OCI-LY1 (cell line): ENCODE measurements at regions not wholly inside any gene's neighbourhood (a gene's known extent, or its start where the extent isn't known, plus 50 kb on each side); places are given as distances from the start of the nearest gene placed in this dataset.
"Not testable (repeated sequence)": the region's sequence is repeated elsewhere in the genome, so short reads cannot be mapped to it uniquely, and the experiment has no call there.

Source experiments
- H2AFZ ChIP-seq: fragments of 200-600 bp; sonication (generic), shearing (Covaris generic); 2 replicates; pipeline ENCODE4 v1.6.0; 2014; ENCODE audit warnings: antibody characterized with exemption, mild to moderate bottlenecking, low read length
- H3F3A ChIP-seq: fragments of 200-600 bp; sonication (generic), shearing (Covaris generic); 2 replicates; pipeline ENCODE4 v1.6.0; 2014; ENCODE audit warnings: mild to moderate bottlenecking, antibody characterized with exemption, low read length, moderate library complexity; ENCODE audit not compliant: insufficient read depth
- H3K27ac ChIP-seq: fragments of 200-600 bp; sonication (generic); 2 replicates; pipeline ENCODE4 v1.5.1; 2014; ENCODE audit warnings: low read length, mixed run types, mild to moderate bottlenecking, low read depth; ENCODE audit not compliant: poor library complexity, severe bottlenecking
- H3K27me3 ChIP-seq: fragments of 200-600 bp; sonication (generic); 2 replicates; pipeline ENCODE4 v1.6.0; 2014; ENCODE audit warnings: antibody characterized with exemption, mild to moderate bottlenecking, low read length, moderate library complexity; ENCODE audit not compliant: insufficient read depth
- H3K36me3 ChIP-seq: fragments of 200-600 bp; sonication (generic); 2 replicates; pipeline ENCODE4 v1.6.1; 2014; ENCODE audit warnings: mild to moderate bottlenecking, antibody characterized with exemption, low read length, moderate library complexity, mixed read lengths; ENCODE audit not compliant: insufficient read depth
- H3K4me1 ChIP-seq: fragments of 200-600 bp; sonication (generic); 2 replicates; pipeline ENCODE4 v1.5.1; 2014; ENCODE audit warnings: mild to moderate bottlenecking, low read length, moderate library complexity; ENCODE audit not compliant: insufficient read depth, severe bottlenecking
- H3K4me2 ChIP-seq: fragments of 200-600 bp; sonication (generic), shearing (Covaris generic); 2 replicates; pipeline ENCODE4 v1.6.1; 2014; ENCODE audit warnings: low read length
- H3K4me3 ChIP-seq: fragments of 200-600 bp; sonication (generic); 2 replicates; pipeline ENCODE4 v1.5.1; 2014; ENCODE audit warnings: low read length, low read depth, mild to moderate bottlenecking, mixed read lengths; ENCODE audit not compliant: poor library complexity, severe bottlenecking
- H3K79me2 ChIP-seq: fragments of 200-600 bp; shearing (Covaris generic); 2 replicates; pipeline ENCODE4 v1.6.1; 2016; ENCODE audit warnings: mixed run types, low read length, mixed read lengths; ENCODE audit not compliant: insufficient read depth
- H3K9ac ChIP-seq: fragments of 200-600 bp; sonication (generic), shearing (Covaris generic); 2 replicates; pipeline ENCODE4 v1.6.1; 2014; ENCODE audit warnings: mild to moderate bottlenecking, low read length, mixed read lengths
- H3K9me2 ChIP-seq: fragments of 200-600 bp; sonication (generic), shearing (Covaris generic); 2 replicates; pipeline ENCODE4 v1.6.1; 2014; ENCODE audit warnings: low read depth, mild to moderate bottlenecking, low read length, mixed read lengths
- H3K9me3 ChIP-seq: fragments of 200-600 bp; shearing (Covaris generic); 2 replicates; pipeline ENCODE4 v1.6.1; 2014; ENCODE audit warnings: low read length, mixed read lengths
- H4K20me1 ChIP-seq: fragments of 200-600 bp; sonication (generic), shearing (Covaris generic); 2 replicates; pipeline ENCODE4 v1.6.0; 2016; ENCODE audit warnings: mild to moderate bottlenecking, low read length; ENCODE audit not compliant: insufficient read depth
- EZH2 ChIP-seq: fragments of 200-600 bp; sonication (generic), shearing (Covaris generic); IDR thresholded peaks from 2 replicates; pipeline ENCODE4 v1.8.0; 2017; ENCODE audit warnings: borderline replicate concordance, mixed run types, mild to moderate bottlenecking, antibody characterized with exemption, low read length, moderate library complexity, mixed read lengths
- TF ChIP-seq, protein P1 (sequence below): fragments of 200-600 bp; sonication (generic), shearing (Covaris generic); IDR thresholded peaks from 2 replicates; pipeline ENCODE4 v1.5.1; 2017; ENCODE audit warnings: mild to moderate bottlenecking, antibody characterized with exemption, low read length, moderate library complexity, mixed read lengths

DNA sequence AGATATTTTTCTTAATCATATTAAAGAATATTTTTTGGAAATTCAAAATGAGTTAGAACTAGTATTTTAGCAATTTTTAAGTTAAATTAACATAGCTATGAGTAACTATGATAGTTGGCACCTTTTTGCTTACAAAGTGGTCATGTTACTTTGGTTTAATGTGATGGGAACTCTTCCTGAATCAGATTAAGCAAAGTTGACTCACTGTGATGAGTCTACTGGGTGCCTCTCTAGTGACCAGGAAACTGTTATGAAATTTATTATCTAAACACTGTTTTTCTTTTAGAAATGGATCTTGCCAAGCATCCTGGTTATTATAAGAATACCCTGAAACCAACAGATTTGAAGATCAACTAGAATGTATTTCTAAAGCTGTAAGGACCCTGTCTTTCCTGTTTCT lies 985.8 kb downstream of the TRAM1L1 start:
- no peaks in the 10 kb centered on the region for H3K27me3 ChIP-seq
- H2AFZ ChIP-seq: no peak overlapping the region
- H3K79me2 ChIP-seq: no peaks in the 10 kb centered on the region
- no peaks in the 10 kb centered on the region for H3K4me1 ChIP-seq
- no peaks in the 10 kb centered on the region for H3K9me3 ChIP-seq
- H4K20me1 ChIP-seq: no peaks in the 10 kb centered on the region
- no peak overlapping the region for H3K4me3 ChIP-seq
- H3K9ac ChIP-seq: no peak overlapping the region
- H3K27ac ChIP-seq: no peak overlapping the region
- no peak for TF ChIP-seq EZH2
- TF ChIP-seq, protein P1, sequence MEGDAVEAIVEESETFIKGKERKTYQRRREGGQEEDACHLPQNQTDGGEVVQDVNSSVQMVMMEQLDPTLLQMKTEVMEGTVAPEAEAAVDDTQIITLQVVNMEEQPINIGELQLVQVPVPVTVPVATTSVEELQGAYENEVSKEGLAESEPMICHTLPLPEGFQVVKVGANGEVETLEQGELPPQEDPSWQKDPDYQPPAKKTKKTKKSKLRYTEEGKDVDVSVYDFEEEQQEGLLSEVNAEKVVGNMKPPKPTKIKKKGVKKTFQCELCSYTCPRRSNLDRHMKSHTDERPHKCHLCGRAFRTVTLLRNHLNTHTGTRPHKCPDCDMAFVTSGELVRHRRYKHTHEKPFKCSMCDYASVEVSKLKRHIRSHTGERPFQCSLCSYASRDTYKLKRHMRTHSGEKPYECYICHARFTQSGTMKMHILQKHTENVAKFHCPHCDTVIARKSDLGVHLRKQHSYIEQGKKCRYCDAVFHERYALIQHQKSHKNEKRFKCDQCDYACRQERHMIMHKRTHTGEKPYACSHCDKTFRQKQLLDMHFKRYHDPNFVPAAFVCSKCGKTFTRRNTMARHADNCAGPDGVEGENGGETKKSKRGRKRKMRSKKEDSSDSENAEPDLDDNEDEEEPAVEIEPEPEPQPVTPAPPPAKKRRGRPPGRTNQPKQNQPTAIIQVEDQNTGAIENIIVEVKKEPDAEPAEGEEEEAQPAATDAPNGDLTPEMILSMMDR: no peak
- no peak overlapping the region for H3K4me2 ChIP-seq
- H3K36me3 ChIP-seq: no peaks in the 10 kb centered on the region
- no peaks in the 10 kb centered on the region for H3F3A ChIP-seq
- no peaks in the 10 kb centered on the region for H3K9me2 ChIP-seq

GRCh38 chr4:116097353-116097752 lies 983.9 kb upstream of the NDST4 start:
- not testable (repeated sequence) for H3F3A ChIP-seq, H3K4me1 ChIP-seq, H4K20me1 ChIP-seq, H3K9ac ChIP-seq, H2AFZ ChIP-seq, H3K27ac ChIP-seq, H3K9me2 ChIP-seq, H3K9me3 ChIP-seq, H3K36me3 ChIP-seq, H3K4me3 ChIP-seq, H3K4me2 ChIP-seq, H3K79me2 ChIP-seq, H3K27me3 ChIP-seq

- Histone ChIP-seq H3K36me3 (no peaks in the 10 kb centered on the region), H3K4me1 (no peaks in the 10 kb centered on the region), H3K9me2 (no peaks in the 10 kb centered on the region), H3K79me2 (no peaks in the 10 kb centered on the region), H3K9ac (no peak overlapping the region), H3K4me2 (no peak overlapping the region), H2AFZ (no peak overlapping the region), H3F3A (no peaks in the 10 kb centered on the region), H4K20me1 (no peaks in the 10 kb centered on the region), H3K27ac (no peak overlapping the region), H3K9me3 (no peaks in the 10 kb centered on the region), H3K27me3 (no peaks in the 10 kb centered on the region), H3K4me3 (no peak overlapping the region)
- TF ChIP-seq, protein P1: no peak
- no peak for TF ChIP-seq EZH2
Observed at GRCh38 chr4:116092961-116093360, 979.5 kb upstream of the NDST4 start.

- Histone ChIP-seq H3K9me2 (no peaks in the 10 kb centered on the region), H3K9me3 (no peaks in the 10 kb centered on the region), H2AFZ (no peak overlapping the region), H3K4me3 (no peak overlapping the region), H3K4me2 (no peak overlapping the region), H3K36me3 (no peaks in the 10 kb centered on the region), H3K4me1 (no peaks in the 10 kb centered on the region), H3K27me3 (no peaks in the 10 kb centered on the region), H4K20me1 (no peaks in the 10 kb centered on the region), H3K79me2 (no peaks in the 10 kb centered on the region), H3F3A (no peaks in the 10 kb centered on the region), H3K9ac (no peak overlapping the region), H3K27ac (no peak overlapping the region)
- no peak for TF ChIP-seq EZH2
- TF ChIP-seq, protein P1: no peak
Observed at GRCh38 chr4:116088771-116089170, 975.4 kb upstream of the NDST4 start.
